Neural crest cell (in vitro differentiated cells): ENCODE measurements at regions not wholly inside any gene's neighbourhood (a gene's known extent, or its start where the extent isn't known, plus 50 kb on each side); places are given as distances from the start of the nearest gene placed in this dataset.

Experiments
- DNase-seq: peaks from one replicate; pipeline ENCODE4 v3.0.0; 2021; ENCODE audit warnings: low read depth, mixed read lengths, low spot score
- H3K27ac Mint-ChIP-seq: one replicate; pipeline ENCODE4 v1.8.0; 2021; ENCODE audit warnings: mild to moderate bottlenecking, mixed read lengths; ENCODE audit not compliant: unreplicated experiment
- H3K27me3 Mint-ChIP-seq: 2 replicates; pipeline ENCODE4 v1.8.0; 2021; ENCODE audit warnings: low read depth, mild to moderate bottlenecking, mixed read lengths
- H3K36me3 Mint-ChIP-seq: 2 replicates; pipeline ENCODE4 v1.8.0; 2021; ENCODE audit warnings: low read depth, mild to moderate bottlenecking, mixed read lengths
- H3K4me1 Mint-ChIP-seq: 2 replicates; pipeline ENCODE4 v1.8.0; 2021; ENCODE audit warnings: mixed read lengths
- H3K4me3 Mint-ChIP-seq: one replicate; pipeline ENCODE4 v1.8.0; 2021; ENCODE audit warnings: mild to moderate bottlenecking, mixed read lengths
- H3K9me3 Mint-ChIP-seq: 2 replicates; pipeline ENCODE4 v1.8.0; 2021; ENCODE audit warnings: mixed read lengths
- CTCF ChIP-seq: fragments of 200-600 bp; sonication (generic); conservative IDR thresholded peaks from 2 replicates; pipeline ENCODE4 v1.5.0; 2021; ENCODE audit warnings: antibody characterized with exemption, mild to moderate bottlenecking

DNA sequence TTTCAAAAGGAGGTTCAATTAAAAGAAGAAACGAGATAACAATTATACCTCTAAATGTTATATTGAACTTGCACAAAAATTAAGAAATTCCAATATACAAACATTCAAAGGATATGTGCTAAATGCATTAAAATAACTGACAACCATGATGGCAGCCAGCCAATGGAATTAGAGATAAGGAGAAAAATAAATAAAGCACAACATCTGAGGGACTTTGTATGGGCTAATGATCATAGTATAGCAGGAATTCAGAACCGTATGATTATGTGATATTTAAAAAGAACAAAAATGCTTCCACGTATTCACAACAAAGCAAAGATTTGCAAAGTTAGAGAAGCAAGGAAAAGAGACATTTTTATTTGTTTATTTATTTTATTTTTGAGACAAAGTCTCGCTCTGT is 1103.0 kb downstream of the CBLN2 start:
- H3K36me3 Mint-ChIP-seq: no peaks in the 10 kb centered on the region
- peaks cover 10% of the 10 kb centered on the region for H3K4me1 Mint-ChIP-seq
- H3K4me3 Mint-ChIP-seq: no peak overlapping the region
- no peak for TF ChIP-seq CTCF
- no peak for DNase-seq
- H3K27me3 Mint-ChIP-seq: no peaks in the 10 kb centered on the region
- H3K9me3 Mint-ChIP-seq: no peaks in the 10 kb centered on the region
- no peak overlapping the region for H3K27ac Mint-ChIP-seq

DNA sequence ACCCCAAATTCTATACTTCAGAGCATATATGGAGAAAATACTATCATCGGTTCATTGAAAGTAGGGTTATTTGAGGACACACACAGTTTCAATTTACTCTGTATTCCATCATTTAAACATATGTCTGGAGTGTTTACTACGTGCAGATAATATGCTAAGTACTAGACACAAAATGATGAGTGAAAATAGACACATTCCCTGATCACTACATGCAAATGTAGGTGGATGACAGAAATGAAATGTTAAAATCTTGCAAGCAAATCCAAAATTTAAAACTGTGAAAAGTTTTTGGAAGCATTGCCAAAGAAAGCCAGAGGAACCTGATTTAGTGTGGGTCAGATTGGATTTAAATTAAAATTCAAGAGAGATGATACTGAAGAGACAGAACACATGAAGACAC is 1106.6 kb downstream of the CBLN2 start:
- H3K9me3 Mint-ChIP-seq: no peaks in the 10 kb centered on the region
- no peak for TF ChIP-seq CTCF
- H3K36me3 Mint-ChIP-seq: no peaks in the 10 kb centered on the region
- no peak overlapping the region for H3K27ac Mint-ChIP-seq
- no peak for DNase-seq
- no peak overlapping the region for H3K4me3 Mint-ChIP-seq
- H3K4me1 Mint-ChIP-seq: no peaks in the 10 kb centered on the region
- no peaks in the 10 kb centered on the region for H3K27me3 Mint-ChIP-seq

DNA sequence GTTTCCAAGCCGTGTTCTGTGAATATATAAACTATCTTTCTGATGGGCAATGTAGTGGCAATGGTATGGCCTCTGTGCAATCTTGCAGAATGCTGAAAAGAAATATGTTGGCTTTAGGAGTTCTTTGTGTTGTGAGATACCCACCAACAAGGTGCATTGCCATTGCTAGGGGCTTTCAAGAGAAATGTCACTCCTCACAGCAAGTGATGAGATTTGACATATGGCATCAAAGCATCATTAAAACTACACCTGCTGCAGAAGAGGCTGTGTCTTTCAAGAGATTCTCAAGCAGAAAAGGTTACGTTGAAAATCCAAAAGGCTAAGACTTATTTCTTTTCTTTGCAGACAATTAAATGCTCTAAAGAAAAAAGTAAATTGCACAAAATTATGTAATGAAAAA is 1110.8 kb downstream of the CBLN2 start:
- H3K4me1 Mint-ChIP-seq: no peaks in the 10 kb centered on the region
- H3K27me3 Mint-ChIP-seq: no peaks in the 10 kb centered on the region
- H3K9me3 Mint-ChIP-seq: no peaks in the 10 kb centered on the region
- no peak for DNase-seq
- no peak overlapping the region for H3K27ac Mint-ChIP-seq
- TF ChIP-seq CTCF: no peak
- H3K36me3 Mint-ChIP-seq: no peaks in the 10 kb centered on the region
- no peak overlapping the region for H3K4me3 Mint-ChIP-seq

DNA sequence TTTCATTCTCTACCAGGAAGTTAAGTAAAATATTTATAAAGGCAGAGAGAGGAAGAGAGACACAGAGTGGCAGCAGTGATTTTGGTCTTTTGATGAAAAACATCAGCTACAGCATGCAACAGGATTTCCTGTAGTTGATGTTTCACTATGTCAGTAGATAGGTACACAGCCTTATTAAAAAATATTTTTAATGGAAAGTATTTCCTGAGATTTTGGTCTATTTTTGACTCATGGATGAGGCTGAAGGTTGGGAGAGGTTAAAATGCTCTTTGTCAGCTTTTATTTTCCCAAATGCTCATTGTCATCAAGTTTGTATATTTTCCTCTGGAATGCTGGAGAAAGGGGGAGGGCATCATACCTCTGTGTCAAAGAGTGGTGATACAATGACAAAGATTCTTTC is 1112.5 kb downstream of the CBLN2 start:
- no peak overlapping the region for H3K27ac Mint-ChIP-seq
- H3K4me1 Mint-ChIP-seq: no peaks in the 10 kb centered on the region
- TF ChIP-seq CTCF: no peak
- H3K27me3 Mint-ChIP-seq: no peaks in the 10 kb centered on the region
- no peaks in the 10 kb centered on the region for H3K36me3 Mint-ChIP-seq
- H3K9me3 Mint-ChIP-seq: no peaks in the 10 kb centered on the region
- H3K4me3 Mint-ChIP-seq: no peak overlapping the region
- DNase-seq: no peak

DNA sequence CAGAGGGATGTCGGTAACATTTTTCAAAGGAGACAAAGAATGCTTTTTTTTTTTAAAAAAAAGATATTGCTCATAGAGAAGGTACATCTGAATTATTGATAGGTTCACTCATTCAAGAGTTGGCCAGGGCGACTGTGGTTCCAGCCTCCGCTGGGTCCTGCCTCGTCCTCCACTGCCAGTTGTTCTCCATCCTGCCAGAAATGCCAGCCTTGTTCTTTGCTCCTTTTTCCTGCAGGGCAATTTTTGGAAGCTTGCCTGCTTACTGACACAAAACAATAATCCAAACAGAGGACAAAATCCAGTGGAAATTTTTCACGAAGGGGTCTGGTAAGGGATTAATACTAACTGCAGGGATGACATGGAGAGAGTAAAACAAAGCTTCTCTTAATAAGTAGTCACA is 1113.0 kb downstream of the CBLN2 start:
- Mint-ChIP-seq H3K9me3 (no peaks in the 10 kb centered on the region), H3K36me3 (no peaks in the 10 kb centered on the region), H3K27me3 (no peaks in the 10 kb centered on the region), H3K4me3 (no peak overlapping the region), H3K27ac (no peak overlapping the region), H3K4me1 (no peaks in the 10 kb centered on the region)
- no peak for DNase-seq
- no peak for TF ChIP-seq CTCF

- Mint-ChIP-seq H3K36me3 (no peaks in the 10 kb centered on the region), H3K27me3 (no peaks in the 10 kb centered on the region), H3K27ac (no peak overlapping the region), H3K9me3 (no peaks in the 10 kb centered on the region), H3K4me3 (no peak overlapping the region), H3K4me1 (no peaks in the 10 kb centered on the region)
- no peak for DNase-seq
- TF ChIP-seq CTCF: peak; percentile 48
Observed at GRCh38 chr18:71426441-71426840, 1117.7 kb downstream of the CBLN2 start.
